Stimulated activated CD4-positive, alpha-beta T cell treated with anti-CD3 and anti-CD28 coated beads, TNF-alpha, amount 100 ng/mL, for 48 hours (primary cell): ENCODE measurements at regions not wholly inside any gene's neighbourhood (a gene's known extent, or its start where the extent isn't known, plus 50 kb on each side); places are given as distances from the start of the nearest gene placed in this dataset.

ENCODE experiments used
- DNase-seq, 3 donors: peaks; one replicate each; pipeline ENCODE4 v3.0.0-alpha.2; 2020; ENCODE audit warnings: low read depth in 3 of 3

DNA sequence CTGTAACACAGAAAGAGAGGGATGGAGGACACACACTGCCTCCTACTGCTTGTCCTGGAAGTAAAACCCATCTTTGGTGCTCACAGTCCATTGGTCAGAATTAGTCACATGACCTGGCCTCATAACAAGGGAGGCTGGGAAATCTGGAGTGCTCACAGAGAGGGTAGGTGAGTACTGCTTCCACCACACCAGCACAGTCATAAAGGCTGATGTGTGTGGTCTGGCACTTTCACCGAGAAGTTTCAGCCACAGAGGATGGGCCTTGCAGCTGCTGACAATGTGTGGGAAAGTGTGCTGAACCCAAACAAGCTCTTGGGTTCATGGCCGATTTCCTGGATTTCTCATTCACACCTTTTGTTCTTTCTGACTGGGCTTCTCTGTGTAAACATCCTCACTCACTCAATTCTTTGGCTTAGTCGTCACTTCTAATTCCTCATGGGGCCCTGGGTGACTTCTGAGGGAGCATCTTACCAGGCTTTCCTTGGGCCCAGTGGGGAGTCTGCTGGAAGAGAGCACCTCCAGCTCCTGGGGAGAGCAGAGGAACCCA, 100.7 kb downstream of the ASB7 start:
- DNase-seq = peak; percentile 14 to 52 (median 27)

- DNase-seq = no peak
Measured at GRCh38 chr15:100703671-100704070, 101.3 kb downstream of the ASB7 start.

DNA sequence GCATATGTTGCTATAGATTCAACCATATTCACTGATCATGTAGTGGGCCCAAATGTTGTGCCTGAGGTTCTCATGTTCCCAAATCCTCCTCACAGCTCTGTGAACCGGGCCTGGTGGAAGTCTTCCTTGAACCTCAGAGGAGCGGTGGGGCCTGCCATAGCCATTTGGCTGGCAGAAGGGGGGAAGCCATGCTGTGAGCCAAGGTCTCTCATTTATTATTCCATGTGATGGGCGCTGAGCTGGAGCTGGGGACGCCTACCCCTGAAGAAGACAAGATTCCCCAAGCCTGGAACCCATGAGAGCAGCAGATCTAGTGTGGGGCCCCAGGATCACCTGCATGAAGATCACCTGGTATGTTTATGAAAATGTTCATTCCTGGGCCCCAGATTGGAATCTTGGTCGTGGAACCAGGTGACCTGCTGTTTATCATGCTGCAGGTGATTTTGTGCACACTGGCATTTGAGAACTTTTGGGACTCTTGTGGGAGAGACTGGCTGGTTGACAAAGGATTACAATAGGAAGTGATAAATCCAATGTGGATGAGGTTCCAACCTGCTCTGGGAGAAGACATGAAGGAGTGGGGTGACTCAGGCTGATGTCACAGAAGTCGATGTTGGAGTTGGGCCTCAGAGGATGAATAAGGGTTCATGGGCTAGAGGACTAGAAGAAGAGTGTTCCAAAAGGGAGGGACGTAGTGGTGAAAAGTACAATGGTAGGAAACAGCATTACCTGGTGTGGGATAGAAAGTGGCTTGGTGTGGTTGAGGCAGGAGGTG, 102.1 kb downstream of the ASB7 start:
- DNase-seq = no peak

- DNase-seq = no peak
Measured at GRCh38 chr15:100705065-100705464, 102.7 kb downstream of the ASB7 start.

DNA sequence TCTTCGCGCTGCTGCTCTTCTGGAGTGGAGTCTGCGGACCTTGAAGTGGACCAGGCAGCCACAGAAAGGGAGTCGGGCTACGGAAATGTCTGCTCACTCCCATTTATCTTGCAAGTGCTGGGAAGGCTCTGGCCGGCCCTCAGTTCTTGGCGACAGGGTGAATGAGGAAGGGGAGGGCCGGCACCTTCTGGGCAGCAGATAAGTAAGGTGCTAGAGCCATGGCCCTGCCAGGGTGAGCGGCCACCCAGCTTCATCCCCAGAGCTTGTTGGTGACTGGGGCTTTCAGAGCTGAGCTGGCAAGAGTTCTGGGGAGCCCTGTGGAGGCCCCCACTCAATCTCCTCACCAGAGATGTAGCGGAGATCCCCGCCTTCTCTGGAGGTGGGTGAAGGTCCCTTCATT, 103.5 kb downstream of the ASB7 start:
- no peak for DNase-seq

DNA sequence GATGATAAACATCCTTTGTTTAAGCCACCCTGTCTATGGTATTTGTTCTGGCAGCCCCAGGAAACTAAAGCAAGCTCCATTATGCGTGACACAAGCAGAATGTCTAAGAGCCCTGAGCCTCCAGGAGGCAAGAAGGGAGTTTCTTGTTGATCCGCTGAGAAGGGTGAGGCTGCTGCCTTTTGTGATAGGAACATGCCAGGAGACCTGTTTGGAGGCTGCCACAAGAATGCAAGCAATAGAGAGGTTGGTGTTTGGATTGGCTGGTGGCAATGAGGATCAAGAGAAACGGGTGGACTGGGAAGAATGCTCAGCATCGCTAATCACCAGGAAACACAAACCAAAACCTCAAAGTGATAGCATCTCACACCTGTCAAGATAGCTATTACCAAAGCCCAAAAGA, 104.8 kb downstream of the ASB7 start:
- DNase-seq = no peak

DNA sequence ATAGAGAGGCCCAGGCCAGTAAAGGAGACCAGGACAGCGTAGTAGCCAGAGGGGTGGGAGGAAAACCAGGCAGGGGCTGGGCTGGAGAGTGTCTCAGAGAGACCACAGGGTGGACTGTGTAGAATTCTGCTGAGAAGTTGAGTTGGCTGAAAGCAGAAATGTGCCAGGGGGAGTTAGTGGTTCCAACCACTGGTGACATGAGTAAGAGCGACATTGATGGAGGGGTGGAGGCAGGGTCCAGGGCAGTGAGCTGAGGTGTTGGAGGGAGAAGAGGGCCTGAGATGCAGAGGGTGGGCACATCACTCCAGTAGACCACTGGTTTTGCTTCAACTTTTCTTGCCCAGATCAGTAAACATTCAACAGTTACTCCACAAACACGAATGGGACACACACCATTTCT, 106.5 kb downstream of the ASB7 start:
- DNase-seq = no peak

- DNase-seq = no peak
Measured at GRCh38 chr15:100710222-100710621, 107.8 kb downstream of the ASB7 start.

DNA sequence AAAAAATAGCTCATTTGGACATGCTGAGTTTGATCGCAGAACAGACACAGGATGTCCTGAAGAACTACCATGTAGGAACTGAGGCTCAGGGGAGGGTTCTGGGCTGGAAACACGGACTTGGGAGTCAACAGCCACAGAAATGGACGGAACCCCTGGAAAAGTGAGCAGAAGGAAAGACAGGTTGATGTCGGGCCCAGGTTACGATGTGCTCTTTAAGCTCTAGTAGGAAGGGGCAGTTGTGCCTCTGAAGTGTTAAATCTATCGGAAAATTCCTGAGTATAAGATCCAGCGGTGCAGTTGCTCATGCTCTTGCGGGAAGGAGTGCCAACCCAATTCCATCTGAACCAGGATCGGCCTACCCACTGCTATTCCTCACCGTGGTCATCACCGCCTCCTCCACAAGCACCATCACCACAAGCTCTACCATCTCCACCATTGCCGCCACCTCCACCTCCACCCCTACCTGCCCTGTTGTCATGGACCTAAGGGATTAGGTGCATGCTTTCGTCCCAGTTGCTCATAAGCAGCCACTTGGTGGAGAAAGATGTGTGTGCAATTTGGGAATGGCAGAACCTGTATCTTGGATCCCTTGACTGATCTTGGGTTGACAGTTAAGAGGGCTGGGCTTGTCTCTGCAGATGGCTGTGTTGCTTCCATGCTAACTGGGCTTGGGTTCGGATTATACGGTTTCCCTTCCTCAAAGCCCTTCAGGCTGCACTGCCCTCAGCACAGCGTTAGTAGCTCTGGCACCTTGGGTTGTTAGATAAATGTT, 108.5 kb downstream of the ASB7 start:
- DNase-seq = no peak

DNA sequence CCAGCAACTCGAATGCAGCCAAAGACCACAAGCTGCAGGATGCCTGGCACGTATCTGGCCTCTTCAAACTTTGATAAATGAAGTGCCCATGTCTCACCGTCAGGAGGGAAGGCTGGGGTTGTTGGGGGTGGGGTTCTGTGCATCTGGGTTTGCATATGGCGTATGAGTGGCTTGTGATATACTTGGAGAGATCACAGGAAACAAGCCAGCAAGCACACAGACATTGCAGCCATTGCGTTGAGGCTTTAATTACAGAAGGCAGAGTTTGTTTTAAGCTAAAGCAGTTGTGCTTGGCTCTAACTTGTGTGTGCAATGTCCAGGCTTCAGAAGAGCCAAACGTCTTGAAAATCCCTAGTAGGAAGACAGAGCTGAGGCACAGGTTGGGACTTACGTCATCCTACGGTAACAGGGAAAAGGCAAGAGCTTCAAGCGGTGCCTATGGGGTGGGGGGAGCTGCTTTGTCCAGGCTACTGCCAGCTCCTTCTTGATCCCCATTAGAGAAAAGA, 109.2 kb downstream of the ASB7 start:
- no peak for DNase-seq

DNA sequence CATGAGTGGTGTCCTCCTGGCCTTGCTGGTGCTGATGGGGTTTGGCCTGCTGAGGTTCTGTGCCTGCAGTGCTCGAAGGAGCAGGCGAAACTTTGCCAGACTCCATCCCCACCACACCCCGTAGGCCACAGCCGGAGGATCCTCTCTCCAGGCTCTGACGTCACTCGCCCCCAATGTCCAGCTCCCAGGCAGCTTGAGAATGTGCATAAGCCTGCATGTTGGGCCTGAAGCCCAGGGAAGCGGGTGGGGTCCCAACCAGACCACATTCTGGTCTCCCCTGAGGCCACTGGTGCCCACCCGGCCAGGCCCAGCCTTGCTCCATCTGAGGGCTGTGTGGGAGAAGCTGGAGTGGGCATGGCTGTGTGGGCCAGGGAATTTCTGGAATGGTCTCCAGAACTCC, 109.8 kb downstream of the ASB7 start:
- DNase-seq = no peak

GRCh38 chr15:100713163-100713867, 110.9 kb downstream of the ASB7 start:
- no peak for DNase-seq

DNA sequence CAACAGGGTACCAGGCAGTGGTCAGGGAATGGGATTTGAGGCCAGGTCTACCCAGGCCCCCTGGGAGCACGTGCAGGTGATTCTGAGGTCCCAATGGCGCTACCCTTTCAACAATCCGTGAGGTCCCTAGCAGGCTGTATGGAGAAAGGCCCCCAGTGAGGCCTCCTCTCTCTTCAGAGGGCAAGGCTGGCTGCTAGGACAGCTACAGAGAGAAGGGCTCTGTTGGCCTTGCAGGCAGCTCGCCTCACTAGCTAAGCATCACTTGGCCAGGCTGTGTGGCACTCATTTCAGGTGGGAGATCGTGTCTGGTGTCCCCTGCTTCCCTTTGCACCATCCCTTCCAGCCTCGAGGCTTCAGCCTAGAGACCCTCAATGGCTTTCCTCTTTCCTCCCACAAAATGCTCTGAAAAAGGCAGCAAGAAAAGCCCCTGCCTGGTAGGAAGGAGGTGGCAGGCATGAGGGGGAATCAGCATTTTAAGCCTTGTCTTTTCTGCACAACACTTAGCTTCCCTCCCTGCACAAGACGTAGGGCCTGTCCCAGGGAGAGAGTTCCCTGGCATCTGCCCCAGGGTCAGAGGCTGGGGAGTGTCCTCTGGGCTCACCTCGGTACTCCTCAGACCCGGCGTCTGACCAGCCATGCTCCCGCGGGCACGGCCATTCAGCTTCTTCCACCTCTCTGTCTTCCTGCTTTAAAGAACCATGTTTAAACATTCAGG, 111.8 kb downstream of the ASB7 start:
- DNase-seq = no peak

DNA sequence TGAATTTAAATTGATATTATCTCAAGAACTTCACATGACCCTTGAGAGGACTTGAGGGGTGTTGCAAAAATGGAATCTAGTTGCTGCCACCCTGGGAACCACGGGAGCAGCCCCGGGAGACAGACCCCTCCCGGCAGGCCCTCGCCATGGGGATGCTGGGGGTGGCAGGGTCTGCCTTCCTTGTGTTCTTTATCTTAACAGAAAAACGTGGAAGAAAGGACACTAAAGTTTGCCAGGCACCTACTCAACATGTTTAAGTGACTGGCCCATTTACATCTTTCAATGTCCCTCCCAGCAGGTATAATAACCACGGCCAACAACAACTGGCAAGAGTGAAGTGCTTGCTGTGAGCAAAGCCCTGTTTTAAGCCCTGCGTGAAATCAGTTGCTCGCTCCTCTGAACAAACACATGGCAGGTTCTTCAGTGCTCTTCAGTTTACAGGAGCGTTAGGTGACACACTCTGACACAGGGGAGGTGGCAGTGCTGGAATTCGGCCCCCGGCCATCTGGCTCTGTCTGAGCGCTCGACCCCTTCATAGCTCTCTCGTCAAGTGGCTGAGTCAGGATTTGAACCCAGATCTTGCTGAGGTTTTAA, 112.5 kb downstream of the ASB7 start:
- no peak for DNase-seq

DNA sequence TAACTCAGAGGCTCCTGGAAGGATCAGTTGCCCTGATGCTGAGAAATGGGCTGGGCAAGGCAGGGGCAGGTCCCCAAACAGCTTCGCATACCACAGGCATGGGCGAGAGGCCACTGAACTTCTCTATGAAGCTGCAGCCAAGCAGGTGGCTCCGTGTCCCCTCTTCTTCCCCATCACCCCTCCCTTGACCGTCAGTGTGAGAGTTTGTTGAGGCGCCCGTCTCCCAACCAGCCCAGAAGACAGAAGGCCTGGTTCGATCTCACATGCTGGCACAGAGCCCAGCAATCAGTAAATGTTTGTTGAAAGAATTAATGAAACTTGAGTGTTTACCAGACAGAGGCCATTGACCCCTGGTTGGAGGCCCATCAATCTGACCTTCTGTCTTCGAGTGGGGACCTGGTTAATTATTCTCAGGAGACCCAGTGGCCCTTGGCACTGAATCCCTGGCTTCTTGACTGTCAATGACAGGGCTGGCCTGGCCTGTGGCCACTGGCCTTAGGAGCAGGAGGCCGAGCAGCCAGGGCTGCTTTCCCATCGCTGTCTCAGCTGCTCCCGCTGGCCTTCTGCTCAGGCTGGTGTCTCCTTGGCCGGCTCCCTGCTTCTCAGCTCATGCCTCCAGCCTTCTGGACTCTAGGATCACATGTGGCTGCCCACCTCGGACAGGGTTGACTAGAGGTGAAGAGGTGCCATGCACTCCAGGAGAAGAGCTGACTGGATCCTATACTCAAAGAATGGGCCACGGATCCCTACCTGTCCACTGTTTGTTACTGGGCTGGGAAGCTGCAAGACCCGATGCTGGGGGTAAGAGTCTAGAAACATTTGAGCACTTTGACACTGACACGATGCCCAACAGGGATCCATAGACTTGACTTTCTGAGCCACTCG, 113.4 kb downstream of the ASB7 start:
- no peak for DNase-seq

DNA sequence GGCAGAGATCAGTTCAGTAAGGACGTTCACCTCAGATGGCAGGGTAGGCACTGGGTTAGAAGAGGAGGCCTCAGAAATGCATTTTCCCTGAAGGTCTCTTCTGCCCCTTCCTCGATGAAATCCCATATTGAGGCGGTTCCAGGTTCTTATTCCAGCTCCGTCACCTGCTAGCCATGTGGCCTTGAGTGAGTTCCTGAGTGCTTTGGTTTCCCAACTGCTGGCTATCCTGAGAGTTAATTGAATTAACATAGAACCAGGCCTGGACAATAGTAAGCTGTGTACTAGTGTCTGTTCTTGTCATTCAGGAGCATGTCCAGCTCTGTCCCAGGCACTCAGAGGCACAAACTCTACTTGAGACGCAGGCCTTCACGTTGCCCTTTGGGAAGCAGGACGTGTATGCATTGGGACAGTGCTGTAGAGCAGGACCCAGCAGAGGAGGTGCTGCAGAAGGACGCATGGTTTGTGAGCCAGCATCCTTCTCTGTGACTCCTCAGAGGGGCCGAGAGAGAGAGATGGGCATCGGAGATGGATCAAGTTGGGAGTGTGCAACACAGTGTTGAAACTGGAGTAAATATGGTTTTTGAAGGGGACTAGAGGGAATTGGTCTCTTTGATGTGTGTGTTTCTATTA, 114.2 kb downstream of the ASB7 start:
- no peak for DNase-seq

DNA sequence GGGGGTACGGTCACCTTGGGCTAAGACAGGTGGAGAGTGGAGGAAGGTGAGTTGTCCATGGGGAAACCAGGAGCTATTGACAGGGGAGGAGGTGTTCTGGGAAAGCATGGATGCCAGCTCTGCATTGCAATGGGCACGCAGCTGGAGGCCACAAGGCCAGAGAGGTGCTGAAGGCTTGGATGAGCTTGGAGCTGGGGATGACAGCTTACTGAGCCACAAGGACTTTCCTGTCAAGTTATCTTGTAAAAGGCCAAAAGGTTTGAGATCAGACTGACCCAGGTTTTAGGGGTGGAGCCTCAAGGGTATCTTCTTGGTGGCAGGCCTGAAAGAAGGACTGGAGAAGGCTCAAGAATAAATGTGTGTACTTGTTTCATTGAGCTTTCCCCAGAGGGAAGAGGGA, 115.2 kb downstream of the ASB7 start:
- no peak for DNase-seq

DNA sequence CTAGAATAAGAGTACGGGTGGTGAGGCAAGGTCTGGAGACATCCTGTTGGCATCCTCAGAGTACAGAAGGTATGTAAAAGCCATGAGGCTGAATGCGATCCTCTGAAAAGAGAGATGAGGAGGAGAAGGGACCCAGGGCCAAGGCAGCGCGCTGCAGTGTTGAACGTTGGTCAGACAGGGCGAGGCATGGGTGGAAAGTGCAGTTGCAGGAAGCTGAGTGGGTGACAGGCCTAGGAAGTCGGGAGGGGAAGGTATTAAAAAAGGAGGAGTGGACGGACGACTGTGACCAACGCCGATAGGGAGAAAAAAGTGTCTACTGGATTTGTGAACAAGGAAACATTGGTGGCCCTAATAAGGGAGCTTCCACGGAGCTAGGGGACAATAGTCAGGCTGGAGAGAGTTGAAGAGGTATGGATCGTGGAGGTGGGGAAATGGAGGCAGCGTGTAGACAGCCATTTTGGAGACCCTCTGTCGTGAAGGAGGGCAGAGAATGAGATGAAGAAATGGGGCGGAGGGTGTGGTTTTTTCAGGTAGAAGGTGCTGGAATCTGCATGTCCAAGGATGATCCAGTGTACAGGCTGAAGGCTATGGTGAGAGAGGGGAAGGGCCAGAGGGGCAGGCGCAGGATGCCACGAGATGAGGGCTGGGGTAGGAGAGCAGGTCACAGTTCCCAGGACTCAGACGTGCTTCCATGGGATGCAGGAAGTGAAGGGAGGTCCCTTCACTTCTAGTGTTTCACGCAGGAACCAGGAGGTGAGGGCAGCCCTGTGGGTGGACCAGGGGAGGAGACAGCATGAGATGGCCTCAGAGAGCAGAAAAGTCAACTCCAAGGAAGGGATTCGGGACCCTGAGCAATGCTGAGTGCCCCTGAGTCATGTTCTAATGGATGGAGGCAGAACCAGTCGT, 115.9 kb downstream of the ASB7 start:
- no peak for DNase-seq
